Hepatocyte (in vitro differentiated cells): ENCODE measurements at regions not wholly inside any gene's neighbourhood (a gene's known extent, or its start where the extent isn't known, plus 50 kb on each side); places are given as distances from the start of the nearest gene placed in this dataset.
A peak's percentile ranks its signal among the peaks of the same experiment; 100 is the strongest.

ENCODE experiments used
- DNase-seq: peaks from one replicate; pipeline ENCODE4 v3.0.0-alpha.2; 2016; ENCODE audit warnings: low spot score
- H2AFZ ChIP-seq: fragments of 200-600 bp; sonication (generic); 2 replicates; pipeline ENCODE4 v1.6.0; 2016; ENCODE audit warnings: antibody characterized with exemption, mild to moderate bottlenecking
- H3K27ac ChIP-seq: fragments of 200-600 bp; sonication (generic); 2 replicates; pipeline ENCODE4 v1.5.1; 2016; ENCODE audit warnings: mild to moderate bottlenecking
- H3K27me3 ChIP-seq: fragments of 200-600 bp; sonication (generic); 2 replicates; pipeline ENCODE4 v1.6.1; 2016
- H3K36me3 ChIP-seq: fragments of 200-600 bp; sonication (generic); replicated peaks from 2 replicates; pipeline ENCODE4 v1.5.1; 2016; ENCODE audit warnings: low read depth; ENCODE audit not compliant: insufficient read depth
- H3K4me1 ChIP-seq: fragments of 200-600 bp; sonication (generic); 2 replicates; pipeline ENCODE4 v1.5.1; 2016; ENCODE audit warnings: mild to moderate bottlenecking, moderate library complexity; ENCODE audit not compliant: insufficient read depth
- H3K4me2 ChIP-seq: fragments of 200-600 bp; sonication (generic); 2 replicates; pipeline ENCODE4 v1.6.0; 2016
- H3K4me3 ChIP-seq: fragments of 200-600 bp; sonication (generic); 2 replicates; pipeline ENCODE4 v1.5.1; 2016; ENCODE audit warnings: mild to moderate bottlenecking
- H3K79me2 ChIP-seq: fragments of 200-600 bp; sonication (generic); 2 replicates; pipeline ENCODE4 v1.6.0; 2017; ENCODE audit warnings: mild to moderate bottlenecking
- H3K9me2 ChIP-seq: fragments of 200-600 bp; sonication (generic); replicated peaks from 2 replicates; pipeline ENCODE4 v1.6.0; 2017; ENCODE audit warnings: mild to moderate bottlenecking; ENCODE audit not compliant: insufficient read depth
- H3K9me3 ChIP-seq: fragments of 200-600 bp; sonication (generic); 2 replicates; pipeline ENCODE4 v1.5.1; 2016; ENCODE audit warnings: low read depth, mild to moderate bottlenecking
- H4K20me1 ChIP-seq: fragments of 200-600 bp; sonication (generic); 2 replicates; pipeline ENCODE4 v1.6.0; 2016; ENCODE audit warnings: mild to moderate bottlenecking; ENCODE audit not compliant: insufficient read depth, poor library complexity, severe bottlenecking
- CTCF ChIP-seq: fragments of 200-600 bp; sonication (generic); IDR thresholded peaks from 2 replicates; pipeline ENCODE4 v1.5.1; 2016; ENCODE audit warnings: antibody characterized with exemption, mild to moderate bottlenecking; ENCODE audit not compliant: poor library complexity
- EZH2 ChIP-seq: fragments of 200-600 bp; sonication (generic); IDR thresholded peaks from 2 replicates; pipeline ENCODE4 v1.6.1; 2016; ENCODE audit warnings: antibody characterized with exemption, mild to moderate bottlenecking, borderline replicate concordance
- EZH2phosphoT487 ChIP-seq: fragments of 200-600 bp; sonication (generic); IDR thresholded peaks from one replicate; pipeline ENCODE4 v1.6.1; 2018; ENCODE audit warnings: antibody characterized with exemption, mild to moderate bottlenecking, low read depth, moderate library complexity; ENCODE audit not compliant: unreplicated experiment, severe bottlenecking
- WGBS: methylation state at CpG from one replicate; pipeline ENCODE4 v1.1.6; 2016; ENCODE audit warnings: low lambda C conversion rate; ENCODE audit errors: missing lambda C conversion rate; 5-methylcytosine and 5-hydroxymethylcytosine counted together

GRCh38 chr10:33478675-33479125 is 144.2 kb upstream of the NRP1 start:
- DNase-seq = peak; percentile 15
- no peaks in the 10 kb centered on the region for H3K27me3 ChIP-seq
- H4K20me1 ChIP-seq = no peaks in the 10 kb centered on the region
- no peaks in the 10 kb centered on the region for H3K9me2 ChIP-seq
- H3K36me3 ChIP-seq = no peaks in the 10 kb centered on the region
- WGBS = 63% methylated on average over 5 of the region's 5 CpGs
- no peak overlapping the region for H3K4me3 ChIP-seq
- TF ChIP-seq CTCF = no peak
- no peak for TF ChIP-seq EZH2
- no peak for TF ChIP-seq EZH2phosphoT487
- H3K27ac ChIP-seq = peak overlapping the region; percentile 7
- H2AFZ ChIP-seq = no peak overlapping the region
- no peaks in the 10 kb centered on the region for H3K9me3 ChIP-seq
- H3K79me2 ChIP-seq = no peaks in the 10 kb centered on the region
- H3K4me1 ChIP-seq = peaks cover 10% of the 10 kb centered on the region
- H3K4me2 ChIP-seq = peak overlapping the region; percentile 13

GRCh38 chr10:33478089-33478674 is 143.7 kb upstream of the NRP1 start:
- no peaks in the 10 kb centered on the region for H3K36me3 ChIP-seq
- WGBS = 51% methylated on average over 5 of the region's 5 CpGs
- H4K20me1 ChIP-seq = no peaks in the 10 kb centered on the region
- H3K4me3 ChIP-seq = no peak overlapping the region
- no peaks in the 10 kb centered on the region for H3K27me3 ChIP-seq
- no peak for DNase-seq
- H3K9me3 ChIP-seq = no peaks in the 10 kb centered on the region
- H3K79me2 ChIP-seq = no peaks in the 10 kb centered on the region
- TF ChIP-seq EZH2 (no peak), EZH2phosphoT487 (no peak), CTCF (no peak)
- no peaks in the 10 kb centered on the region for H3K9me2 ChIP-seq
- no peak overlapping the region for H2AFZ ChIP-seq
- peaks cover 5% of the 10 kb centered on the region for H3K4me1 ChIP-seq
- peak overlapping the region; percentile 13 for H3K4me2 ChIP-seq
- H3K27ac ChIP-seq = peak overlapping the region; percentile 7

- no peak for TF ChIP-seq EZH2phosphoT487
- no peak for TF ChIP-seq EZH2
- TF ChIP-seq CTCF = no peak
- Histone ChIP-seq H3K4me1 (no peaks in the 10 kb centered on the region), H3K4me3 (no peak overlapping the region), H3K9me2 (no peaks in the 10 kb centered on the region), H3K79me2 (no peaks in the 10 kb centered on the region), H3K4me2 (no peak overlapping the region), H3K27ac (no peak overlapping the region), H2AFZ (no peak overlapping the region), H3K9me3 (no peaks in the 10 kb centered on the region), H3K36me3 (no peaks in the 10 kb centered on the region), H3K27me3 (no peaks in the 10 kb centered on the region), H4K20me1 (no peaks in the 10 kb centered on the region)
- WGBS = 88% methylated on average over 7 of the region's 7 CpGs
- DNase-seq = no peak
Observed at GRCh38 chr10:33477291-33478088, 143.0 kb upstream of the NRP1 start.
